HG02610 (cell line): ENCODE measurements at regions not wholly inside any gene's neighbourhood (a gene's known extent, or its start where the extent isn't known, plus 50 kb on each side); places are given as distances from the start of the nearest gene placed in this dataset.
"Not testable (repeated sequence)": the region's sequence is repeated elsewhere in the genome, so short reads cannot be mapped to it uniquely, and the experiment has no call there.

Experiments
- ATAC-seq: cut with Tn5 transposase; IDR thresholded peaks from one replicate; pipeline ENCODE4 v1.9.1; 2021; ENCODE audit warnings: mild to moderate bottlenecking, moderate library complexity; ENCODE audit not compliant: unreplicated experiment

GRCh38 chr1:83163879-83164475 lies 835.0 kb downstream of the TTLL7 start:
- ATAC-seq = not testable (repeated sequence)

GRCh38 chr1:83158924-83159323 lies 840.0 kb downstream of the TTLL7 start:
- not testable (repeated sequence) for ATAC-seq

GRCh38 chr1:83154306-83154705 lies 844.6 kb downstream of the TTLL7 start:
- ATAC-seq = not testable (repeated sequence)

GRCh38 chr1:83151167-83151898 lies 847.6 kb downstream of the TTLL7 start:
- ATAC-seq = not testable (repeated sequence)

GRCh38 chr1:83150479-83150878 lies 848.5 kb downstream of the TTLL7 start:
- not testable (repeated sequence) for ATAC-seq

- ATAC-seq = not testable (repeated sequence)
Observed at GRCh38 chr1:83145820-83146219, 853.1 kb downstream of the TTLL7 start.

- ATAC-seq = not testable (repeated sequence)
Observed at GRCh38 chr1:83142802-83143201, 856.1 kb downstream of the TTLL7 start.

GRCh38 chr1:83135524-83136157 lies 863.3 kb downstream of the TTLL7 start:
- ATAC-seq = not testable (repeated sequence)

- not testable (repeated sequence) for ATAC-seq
Observed at GRCh38 chr1:83134322-83135014, 864.5 kb downstream of the TTLL7 start.

- ATAC-seq = no peak
Observed at GRCh38 chr1:83131692-83131955, 867.3 kb downstream of the TTLL7 start.

- peak; percentile 45 for ATAC-seq
Observed at GRCh38 chr1:83130886-83131691, 867.8 kb downstream of the TTLL7 start.

GRCh38 chr1:83129107-83129506 lies 869.8 kb downstream of the TTLL7 start:
- no peak for ATAC-seq

GRCh38 chr1:83125456-83125855 lies 873.5 kb downstream of the TTLL7 start:
- ATAC-seq = no peak

- ATAC-seq = no peak
Observed at GRCh38 chr1:83123019-83123418, 875.9 kb downstream of the TTLL7 start.

- no peak for ATAC-seq
Observed at GRCh38 chr1:83118472-83118871, 880.5 kb downstream of the TTLL7 start.

GRCh38 chr1:83117030-83117429 lies 881.9 kb downstream of the TTLL7 start:
- ATAC-seq = not testable (repeated sequence)

- no peak for ATAC-seq
Observed at GRCh38 chr1:83115785-83116184, 883.1 kb downstream of the TTLL7 start.

GRCh38 chr1:83114136-83114834 lies 884.6 kb downstream of the TTLL7 start:
- no peak for ATAC-seq

GRCh38 chr1:83113652-83114051 lies 885.3 kb downstream of the TTLL7 start:
- no peak for ATAC-seq

GRCh38 chr1:83112248-83112885 lies 886.6 kb downstream of the TTLL7 start:
- ATAC-seq = no peak
